GM19035 (cell line): ENCODE measurements at regions not wholly inside any gene's neighbourhood (a gene's known extent, or its start where the extent isn't known, plus 50 kb on each side); places are given as distances from the start of the nearest gene placed in this dataset.
A peak's percentile ranks its signal among the peaks of the same experiment; 100 is the strongest.
"Not testable (repeated sequence)": the region's sequence is repeated elsewhere in the genome, so short reads cannot be mapped to it uniquely, and the experiment has no call there.

Source experiments
- ATAC-seq: cut with Tn5 transposase; IDR thresholded peaks from one replicate; pipeline ENCODE4 v1.9.1; 2021; ENCODE audit not compliant: unreplicated experiment

DNA sequence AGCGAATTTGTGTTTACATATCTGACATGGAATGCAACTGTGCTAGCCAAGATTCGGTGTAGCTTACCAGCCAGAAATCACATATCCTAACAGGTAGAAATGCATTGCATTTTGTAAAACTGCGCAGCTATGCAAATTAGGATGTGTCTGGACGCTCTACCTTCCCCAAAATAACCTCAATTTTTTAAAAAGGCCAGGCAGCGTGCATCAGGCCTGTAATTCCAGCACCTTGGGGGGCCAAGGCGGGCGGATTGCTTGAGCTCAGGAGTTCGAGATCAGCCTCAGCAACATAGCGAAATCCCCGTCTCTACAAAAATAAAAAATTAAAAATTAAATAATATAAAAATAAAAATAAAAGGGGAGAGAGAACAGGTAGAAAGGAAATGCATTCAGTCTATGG is 305.0 kb downstream of the TYW1 start:
- no peak for ATAC-seq

DNA sequence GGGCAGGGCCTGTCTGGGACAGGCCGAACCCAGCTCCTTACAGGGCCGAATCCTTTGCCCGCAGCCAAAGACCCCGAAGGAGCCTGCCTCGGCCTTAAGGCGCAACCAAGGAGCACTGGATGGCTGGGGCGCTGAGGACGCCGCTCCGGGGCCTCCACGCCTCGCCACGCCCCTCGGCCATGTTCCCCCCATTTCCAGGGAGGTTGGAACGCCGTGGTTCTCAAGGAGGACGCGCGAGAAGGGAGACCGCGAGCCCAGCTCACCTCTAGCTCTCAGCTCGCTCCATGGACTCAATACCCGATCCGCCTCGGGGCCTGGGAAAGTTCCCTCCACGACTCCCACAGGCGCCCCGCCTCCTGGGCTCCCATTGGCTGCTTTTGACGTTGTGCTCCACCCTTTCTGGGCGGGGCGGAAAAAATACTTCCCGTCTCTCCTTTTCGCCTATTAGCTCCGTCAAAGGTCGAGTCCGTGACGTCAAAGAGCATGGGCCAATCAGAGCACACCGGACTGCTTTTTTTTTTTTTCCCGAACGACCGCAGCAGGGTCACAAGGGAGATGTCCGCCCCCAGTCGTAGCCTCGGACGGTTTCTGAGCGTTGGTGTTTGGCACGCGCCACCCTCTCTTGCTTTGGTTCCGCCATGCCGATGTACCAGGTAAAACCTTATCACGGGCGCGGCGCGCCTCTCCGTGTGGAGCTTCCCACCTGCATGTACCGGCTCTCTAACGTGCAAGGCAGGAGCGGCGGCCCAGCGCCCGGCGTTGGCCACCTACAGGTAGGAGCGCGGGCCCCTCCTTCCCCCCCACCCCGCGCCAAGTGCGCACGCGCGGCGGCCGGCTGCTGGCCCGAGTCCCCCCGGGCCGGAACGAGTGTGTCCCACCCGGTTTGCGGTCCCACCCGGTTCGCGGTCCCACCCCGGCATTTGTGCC is 305.7 kb downstream of the TYW1 start:
- peak; percentile 86 for ATAC-seq

DNA sequence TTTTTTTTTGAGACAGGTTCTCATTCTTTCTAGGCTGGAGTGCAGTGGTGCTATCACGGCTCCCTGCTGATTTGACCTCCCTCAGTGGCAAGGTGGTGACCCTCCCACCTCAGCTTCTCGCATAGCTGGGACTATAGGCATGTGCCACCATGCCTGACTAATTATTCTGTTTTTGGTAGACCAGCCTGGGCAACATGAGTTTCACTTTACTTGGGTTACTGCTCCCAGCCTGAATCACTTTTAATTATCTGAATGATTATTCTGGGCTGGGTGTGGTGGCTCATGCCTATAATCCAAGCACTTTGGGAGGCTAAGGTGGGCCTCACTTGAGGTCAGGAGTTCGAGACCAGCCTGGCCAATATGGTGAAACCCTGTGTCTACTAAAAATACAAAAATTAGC is 308.2 kb downstream of the TYW1 start:
- not testable (repeated sequence) for ATAC-seq

DNA sequence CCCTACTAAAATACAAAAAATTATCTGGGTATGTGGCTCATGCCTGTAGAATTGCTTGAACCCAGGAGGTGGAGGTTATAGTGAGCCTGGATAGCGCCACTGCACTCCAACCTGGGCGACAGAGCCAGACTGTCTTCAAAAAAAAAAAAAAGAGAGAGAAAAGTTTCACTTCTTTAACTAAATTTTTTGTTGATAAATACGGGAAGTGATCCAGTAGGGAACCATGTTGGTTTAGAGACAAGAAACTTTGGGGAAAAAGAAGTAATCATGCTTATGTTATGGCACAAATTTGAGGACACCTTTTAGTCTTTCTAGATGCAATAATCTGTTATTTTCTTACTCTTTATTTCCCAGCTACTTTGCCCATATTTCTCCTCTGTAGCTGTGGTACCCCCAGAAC is 309.7 kb downstream of the TYW1 start:
- ATAC-seq = no peak

DNA sequence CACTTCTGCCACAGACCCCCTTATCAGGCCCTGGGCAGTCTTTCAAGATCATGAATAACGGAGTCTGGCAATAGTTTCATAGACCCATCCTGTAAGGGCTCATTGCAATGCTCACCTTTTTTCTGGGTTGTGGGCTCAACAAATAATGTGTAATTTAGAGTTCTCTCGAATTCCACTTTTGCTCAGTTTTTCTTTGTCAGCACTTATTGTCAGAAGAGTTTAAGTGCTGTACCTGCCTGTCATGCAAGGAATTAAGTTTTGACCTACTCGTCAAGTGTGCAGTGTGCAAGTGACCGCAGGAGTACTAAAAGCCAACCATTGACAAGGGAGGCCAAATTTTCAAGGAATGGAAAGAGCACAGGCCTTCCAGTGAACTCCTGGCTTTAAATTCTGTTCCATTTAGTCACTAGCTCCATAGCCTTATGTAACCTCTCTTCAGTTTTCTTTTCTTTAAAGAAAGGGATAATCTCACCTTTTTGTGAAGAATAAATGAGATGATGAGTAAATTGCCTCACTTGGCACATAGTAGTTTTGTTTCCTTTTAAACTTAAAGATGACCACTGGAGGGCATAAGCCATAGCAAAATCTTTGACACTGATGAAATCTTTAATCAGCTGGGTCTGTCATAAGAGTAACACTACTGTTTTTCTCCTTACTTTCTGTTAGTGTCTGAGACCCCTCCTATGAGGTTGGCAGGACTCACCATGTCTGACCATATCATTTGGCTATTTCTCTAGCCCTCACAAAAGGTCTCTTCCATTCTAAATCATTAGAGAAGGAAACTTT is 313.3 kb downstream of the TYW1 start:
- ATAC-seq = no peak

DNA sequence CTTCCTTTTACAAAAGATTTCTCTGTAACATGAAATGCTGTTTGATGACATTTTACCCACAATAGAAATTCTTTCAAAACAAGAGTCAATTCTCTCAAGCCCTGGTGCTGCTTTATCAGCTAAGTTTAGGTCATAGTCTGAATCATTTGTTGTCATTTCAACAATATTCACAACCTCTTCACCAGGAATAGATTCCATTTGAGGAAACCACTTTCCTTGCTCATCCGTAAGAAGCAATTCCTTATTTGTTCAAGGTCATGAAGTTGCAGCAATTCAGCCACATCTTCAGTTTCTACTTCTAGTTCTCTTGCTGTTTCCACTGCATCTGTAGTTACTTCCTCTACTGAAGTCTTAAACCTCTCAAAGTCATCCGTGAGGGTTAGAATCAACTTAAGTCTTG is 315.3 kb downstream of the TYW1 start:
- no peak for ATAC-seq

DNA sequence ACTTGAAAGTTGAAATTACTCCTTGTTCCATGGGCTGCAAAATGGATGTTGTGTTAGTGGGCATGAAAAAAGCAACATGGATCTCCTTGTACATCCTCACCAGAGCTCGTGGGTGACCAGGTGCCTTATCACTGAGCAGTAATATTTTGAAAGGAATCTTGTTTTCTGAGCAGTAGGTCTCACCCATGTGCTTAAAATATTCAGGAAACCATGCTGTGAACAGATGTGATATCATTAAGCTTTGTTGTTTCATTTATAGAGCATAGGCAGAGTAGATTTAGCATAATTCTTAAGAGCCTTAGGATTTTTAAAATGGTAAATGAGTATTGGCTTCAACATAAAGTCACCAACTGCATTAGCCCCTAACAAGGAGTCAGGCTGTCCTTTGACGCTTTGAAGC is 316.6 kb downstream of the TYW1 start:
- no peak for ATAC-seq

DNA sequence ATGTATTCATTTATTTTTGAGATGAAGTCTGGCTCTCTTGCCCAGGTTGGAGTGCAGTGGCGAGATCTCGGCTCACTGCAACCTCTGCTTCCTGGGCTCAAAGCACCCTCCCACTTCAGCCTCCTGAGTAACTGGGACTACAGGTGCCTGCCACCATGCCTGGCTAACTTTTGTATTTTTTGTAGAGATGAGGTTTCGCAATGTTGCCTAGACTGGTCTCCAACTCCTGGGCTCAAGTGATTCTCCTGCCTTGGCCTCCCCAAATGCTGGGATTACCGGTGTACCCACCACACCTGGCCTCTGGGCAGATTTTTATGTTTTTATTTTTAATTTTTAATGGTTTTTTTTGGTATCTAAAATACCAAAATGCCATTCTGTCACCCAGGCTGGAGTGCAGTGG is 320.3 kb downstream of the TYW1 start:
- ATAC-seq = not testable (repeated sequence)

DNA sequence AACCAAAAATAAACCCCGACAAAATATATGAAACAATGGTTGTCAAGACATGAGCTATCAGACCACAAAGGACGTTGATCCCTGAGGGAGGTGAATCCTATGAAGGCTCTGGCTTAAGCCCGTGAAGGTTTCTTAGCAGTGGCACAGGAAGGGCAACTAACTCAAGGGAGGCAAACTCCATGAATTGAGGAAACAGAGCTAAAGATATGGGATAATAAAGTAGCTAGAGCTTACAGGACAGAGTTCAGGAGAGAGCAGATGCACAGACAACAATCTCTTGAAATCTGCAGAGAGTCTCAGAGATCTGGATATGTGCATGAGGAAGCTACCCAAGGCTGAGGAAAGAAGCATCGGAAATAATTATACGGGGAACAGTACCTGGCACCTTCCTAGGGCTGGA is 331.6 kb downstream of the TYW1 start:
- not testable (repeated sequence) for ATAC-seq

DNA sequence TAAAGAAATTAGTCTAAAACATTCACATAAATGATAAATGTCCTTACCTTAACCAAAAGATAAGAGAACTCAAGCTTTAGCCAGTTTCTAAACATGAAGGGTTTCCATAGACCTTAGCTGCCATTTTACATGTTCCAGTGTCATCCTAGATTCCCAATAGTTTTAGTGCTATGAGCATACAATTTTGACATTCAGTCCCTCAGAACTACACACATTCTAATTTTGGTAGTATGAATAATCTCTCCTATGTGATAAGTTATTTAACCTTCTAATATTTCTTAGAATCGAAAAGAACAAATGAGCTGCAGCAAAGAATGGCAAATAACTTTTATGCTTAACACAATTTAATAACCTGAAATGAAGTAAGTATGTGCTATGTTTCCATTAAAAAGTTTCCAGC is 338.5 kb downstream of the TYW1 start:
- ATAC-seq = not testable (repeated sequence)

DNA sequence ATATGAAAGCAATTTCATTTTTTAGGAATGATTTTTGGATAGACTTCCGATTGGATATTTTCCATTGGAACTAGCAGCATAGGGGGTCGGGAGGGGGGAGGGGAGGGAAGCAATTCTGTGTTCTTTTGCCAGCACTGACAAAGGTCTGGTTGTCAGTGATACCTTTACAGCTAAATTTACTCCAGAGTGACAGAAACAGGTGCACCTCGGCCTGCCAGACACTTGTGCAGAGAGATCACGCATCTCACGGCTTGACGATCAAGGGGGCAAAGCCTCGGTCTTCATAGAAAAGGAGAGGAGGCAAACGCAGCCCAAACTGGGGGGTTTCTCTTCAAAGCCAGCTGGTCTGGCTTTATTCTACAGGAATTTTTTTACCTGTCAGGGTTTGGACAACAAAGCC is 339.0 kb downstream of the TYW1 start:
- ATAC-seq = not testable (repeated sequence)

DNA sequence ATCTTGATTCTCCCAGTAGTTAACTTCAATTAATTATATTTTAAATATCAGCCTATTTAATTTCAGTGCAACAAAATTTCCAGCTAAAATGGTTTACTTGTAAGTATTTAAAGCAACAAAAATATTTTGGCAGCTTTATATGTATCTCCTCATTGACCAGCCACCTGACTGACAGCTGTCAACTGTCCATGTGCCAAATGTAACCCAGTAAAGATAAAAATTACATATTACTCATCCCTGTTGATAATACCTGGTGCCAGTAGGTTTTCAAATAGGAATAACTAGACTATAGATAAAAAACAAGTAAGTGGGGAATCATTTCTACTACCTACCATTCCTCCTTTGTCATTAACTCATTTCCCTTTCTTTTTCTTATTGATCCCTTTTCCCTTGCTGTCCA is 341.9 kb downstream of the TYW1 start:
- not testable (repeated sequence) for ATAC-seq

DNA sequence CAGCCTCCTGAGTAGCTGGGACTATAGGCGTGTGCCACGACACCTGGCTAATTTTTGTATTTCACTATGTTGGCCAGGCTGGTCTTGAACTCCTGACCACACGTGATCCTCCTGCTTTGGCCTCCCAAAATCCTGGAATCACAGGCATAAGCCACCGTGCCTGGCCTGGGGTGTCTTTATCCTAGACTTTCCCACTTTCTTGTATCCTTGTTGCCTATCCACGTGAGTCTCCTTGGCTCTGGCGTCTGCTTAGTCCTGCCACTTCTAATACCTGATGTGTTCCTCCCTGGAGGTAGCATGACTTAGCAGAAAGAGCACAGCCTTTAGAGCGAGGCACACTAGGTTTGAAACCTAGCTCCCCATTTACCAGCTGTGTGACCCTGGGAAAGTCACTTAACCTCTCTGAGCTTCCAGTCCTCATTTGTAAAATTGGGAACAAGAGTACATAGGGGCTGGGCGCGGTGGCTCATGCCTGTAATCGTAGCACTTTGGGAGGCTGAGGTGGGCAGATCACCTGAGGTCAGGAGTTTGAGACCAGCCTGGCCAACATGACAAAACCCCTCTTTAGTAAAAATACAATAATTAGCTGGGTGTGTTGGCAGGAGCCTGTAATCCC is 344.6 kb downstream of the TYW1 start:
- ATAC-seq = no peak

DNA sequence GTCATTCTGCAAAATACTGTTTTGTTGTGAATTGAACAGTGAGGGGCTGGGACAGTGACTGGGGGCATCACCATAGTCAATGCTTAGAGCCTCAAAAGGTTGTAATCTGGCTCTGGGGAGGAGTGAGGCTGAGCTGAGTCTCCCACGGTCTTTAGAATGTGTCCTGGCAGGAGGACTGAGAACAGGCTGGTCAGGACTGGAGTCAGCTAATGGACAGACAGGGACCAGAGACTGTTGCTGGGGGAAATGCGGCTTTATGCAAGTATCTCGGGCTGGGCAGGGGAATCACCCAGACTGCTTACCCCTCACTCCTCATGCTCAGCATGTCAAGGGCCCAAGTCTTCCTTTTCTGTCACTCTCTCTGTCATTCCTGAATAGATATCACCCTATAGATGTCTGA is 346.5 kb downstream of the TYW1 start:
- ATAC-seq = no peak

DNA sequence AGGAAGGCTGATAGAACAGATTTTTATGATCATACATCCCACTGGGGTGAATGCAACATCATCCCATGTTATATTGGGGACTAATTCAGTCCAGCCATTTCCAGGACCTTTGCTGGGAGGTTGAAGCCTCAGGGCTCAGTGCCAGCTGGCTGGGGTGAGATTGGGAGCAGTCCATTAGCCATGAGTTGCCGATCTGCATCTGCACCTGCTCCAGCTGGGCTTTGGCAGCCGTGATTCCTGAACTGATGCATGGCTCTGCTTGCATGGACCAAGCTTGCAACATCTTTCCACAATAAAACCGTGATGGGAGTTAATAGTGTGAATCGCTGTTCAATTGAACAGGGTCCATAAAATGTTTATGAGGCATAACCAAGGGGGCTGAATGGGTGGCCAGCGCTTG is 346.9 kb downstream of the TYW1 start:
- ATAC-seq = no peak

DNA sequence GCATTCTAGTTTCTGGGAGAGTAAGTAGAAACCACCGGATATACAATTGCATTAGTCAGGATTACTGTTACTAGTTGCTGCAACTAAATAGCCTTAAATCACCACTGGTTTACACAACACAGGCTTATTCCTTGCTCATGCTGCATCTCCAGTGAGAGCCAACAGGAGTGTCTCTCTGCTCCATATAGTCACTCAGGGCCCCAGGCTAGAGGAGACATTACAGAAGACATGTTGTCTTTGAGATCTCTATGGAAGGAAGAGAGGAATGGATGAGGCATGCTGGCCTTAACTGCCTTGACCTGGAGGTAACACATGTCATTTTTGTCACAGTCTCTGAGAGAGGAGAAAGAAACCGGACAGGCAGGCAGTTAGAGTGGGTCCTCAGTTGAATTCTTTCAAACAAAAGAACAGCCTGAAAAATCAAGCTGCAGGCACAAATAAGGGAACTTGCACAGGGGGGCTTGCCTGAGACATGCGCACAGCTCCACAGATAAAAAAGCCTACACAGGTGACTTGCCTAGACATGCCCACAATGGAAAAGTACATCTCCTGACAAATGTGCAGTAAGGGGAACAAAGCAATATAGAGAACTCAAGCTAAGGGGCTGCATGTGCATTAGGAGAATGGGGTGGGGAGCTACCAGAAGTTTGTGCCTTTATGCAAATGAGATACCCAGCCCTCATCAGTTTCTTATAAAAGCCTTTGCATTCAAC is 348.0 kb downstream of the TYW1 start:
- ATAC-seq = no peak

DNA sequence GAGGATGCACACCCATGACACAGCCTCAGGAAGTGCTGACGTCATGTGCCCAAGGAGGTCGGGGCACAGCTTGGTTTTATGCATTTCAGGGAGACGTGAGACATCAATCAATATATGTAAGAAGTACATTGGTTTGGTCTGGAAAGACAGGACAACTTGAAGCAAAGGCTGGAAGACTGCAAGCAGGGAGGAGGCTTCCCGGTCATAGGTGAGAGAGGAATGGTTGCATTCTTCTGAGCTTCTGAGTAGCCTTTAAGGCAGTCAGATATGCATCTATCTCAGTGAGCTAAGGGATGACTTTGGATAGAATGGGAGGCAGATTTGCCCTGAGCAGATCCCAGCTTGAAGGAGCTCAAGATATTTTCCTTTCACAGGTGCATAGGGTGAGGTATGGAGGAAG is 349.5 kb downstream of the TYW1 start:
- ATAC-seq = no peak

DNA sequence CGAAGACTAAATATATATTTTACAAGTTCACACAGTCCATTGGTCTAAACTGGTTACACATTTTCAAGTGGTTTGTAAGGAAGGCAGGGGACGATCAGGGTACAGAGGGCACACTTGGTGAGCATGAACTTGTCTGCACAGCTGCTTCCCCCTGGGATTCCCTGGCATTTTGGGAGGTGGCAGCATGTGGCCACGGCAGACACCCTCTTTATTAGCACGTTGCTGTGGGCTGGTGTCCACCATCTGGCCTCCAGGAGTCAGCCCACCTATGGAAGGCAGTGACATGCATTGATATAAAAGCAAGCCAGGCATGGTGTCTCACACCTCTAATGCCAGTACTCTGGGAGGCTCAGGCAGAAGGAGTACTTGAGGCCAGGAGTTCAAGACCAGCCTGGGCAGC is 350.2 kb downstream of the TYW1 start:
- ATAC-seq = no peak

DNA sequence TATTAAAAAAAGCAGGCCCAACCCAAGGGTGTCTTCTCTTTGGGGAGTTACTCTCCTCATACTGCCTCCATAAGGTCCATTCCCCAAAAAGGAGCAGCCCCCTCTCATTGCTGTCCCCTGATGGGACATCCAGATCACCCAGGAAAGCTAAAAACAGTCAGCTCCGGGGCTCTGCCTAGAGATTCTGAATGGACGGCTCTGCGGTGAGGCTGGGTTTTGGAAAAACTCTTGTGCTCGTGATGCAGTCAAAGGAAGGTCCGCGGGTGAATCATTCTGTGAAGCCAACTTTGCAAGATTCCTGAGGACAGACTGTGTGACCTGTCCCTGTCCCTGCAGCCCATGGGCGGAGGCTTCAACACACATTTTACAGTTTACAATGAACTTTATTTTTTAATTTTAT is 351.5 kb downstream of the TYW1 start:
- no peak for ATAC-seq

DNA sequence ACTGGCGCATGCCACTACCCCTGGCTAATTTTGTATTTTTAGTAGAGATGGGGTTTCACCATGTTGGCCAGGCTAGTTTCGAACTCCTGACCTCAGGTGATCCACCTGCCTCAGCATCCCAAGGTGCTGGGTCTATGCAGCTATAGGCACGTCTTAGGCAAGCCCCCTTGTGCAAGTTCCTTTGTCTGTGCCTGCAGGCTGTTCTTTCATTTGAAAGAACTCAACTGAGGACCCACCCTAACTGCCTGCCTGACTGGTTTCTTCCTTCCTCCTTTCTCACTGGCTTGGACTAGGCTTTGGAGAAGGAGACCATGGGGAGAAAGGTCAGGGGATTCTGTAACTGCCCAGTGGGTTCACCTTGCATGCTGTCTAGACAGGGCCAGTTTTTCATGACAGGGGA is 361.0 kb downstream of the TYW1 start:
- ATAC-seq = not testable (repeated sequence)

DNA sequence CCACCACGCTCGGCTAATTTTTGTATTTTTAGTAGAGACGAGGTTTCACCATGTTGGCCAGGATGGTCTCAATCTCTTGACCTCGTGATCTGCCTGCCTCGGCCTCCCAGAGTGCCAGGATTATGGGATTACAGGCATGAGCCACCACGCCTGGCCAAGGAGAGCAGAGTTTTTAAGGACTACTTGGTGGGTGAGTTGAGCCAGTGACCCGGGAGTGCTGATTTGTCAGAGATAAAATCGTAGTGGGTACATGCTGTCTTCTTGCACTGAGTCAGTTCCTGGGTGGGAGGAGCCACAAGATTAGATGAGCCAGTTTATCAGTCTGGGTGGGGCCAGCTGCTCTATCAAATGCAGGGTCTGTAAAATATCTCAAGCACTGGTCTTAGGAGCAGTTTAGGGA is 361.7 kb downstream of the TYW1 start:
- not testable (repeated sequence) for ATAC-seq
